NCI-H2171 (cell line): ENCODE measurements at regions not wholly inside any gene's neighbourhood (a gene's known extent, or its start where the extent isn't known, plus 50 kb on each side); places are given as distances from the start of the nearest gene placed in this dataset.
"Not testable (repeated sequence)": the region's sequence is repeated elsewhere in the genome, so short reads cannot be mapped to it uniquely, and the experiment has no call there.

Experiments
- DNase-seq: peaks from one replicate; lab custom pipeline; 2025; lab: John Stamatoyannopoulos, UW

- no peak for DNase-seq
Measured at GRCh38 chr7:118802726-118803125, 578.2 kb downstream of the ANKRD7 start.

DNA sequence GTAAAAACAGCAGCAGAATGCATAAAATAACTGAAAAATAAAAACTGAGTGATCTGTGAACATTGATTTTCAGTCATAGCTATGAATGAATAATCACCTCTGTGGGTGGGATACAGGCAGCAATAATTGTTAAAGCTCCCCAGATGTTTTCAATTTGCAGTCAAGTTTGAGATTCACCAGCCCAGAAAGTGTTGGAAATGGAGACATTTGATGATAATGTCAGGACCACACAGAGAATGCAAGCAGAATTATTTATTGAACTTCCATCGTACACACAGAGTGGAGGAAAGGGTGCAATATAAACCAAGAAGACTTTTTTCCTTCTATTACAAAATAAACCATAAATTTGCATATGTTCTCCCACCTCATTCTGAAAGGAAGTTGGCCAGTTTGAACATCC, 601.7 kb downstream of the ANKRD7 start:
- DNase-seq, result no peak

DNA sequence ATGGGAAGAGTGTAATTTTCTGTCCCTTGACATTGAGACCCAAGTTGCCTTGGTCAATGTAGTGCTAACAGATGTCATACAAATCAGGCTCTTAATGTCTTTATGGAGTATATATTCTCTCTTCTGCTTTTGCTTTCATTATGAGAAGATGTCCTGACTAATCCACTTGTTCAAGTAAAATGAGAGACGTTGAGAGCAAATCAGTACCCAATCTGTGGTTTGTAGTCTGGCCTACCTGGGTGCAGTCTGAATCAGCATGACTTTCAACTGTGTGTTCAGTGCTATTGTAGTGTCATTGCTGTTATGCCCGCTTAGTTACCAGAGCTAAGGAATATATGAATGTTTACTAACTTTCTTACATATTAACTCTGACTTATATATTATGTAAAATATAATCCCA, 612.4 kb downstream of the ANKRD7 start:
- no peak for DNase-seq

GRCh38 chr7:118839515-118839914, 615.0 kb downstream of the ANKRD7 start:
- DNase-seq, result peak; percentile 1

- DNase-seq, result no peak
Measured at GRCh38 chr7:118843456-118843855, 619.0 kb downstream of the ANKRD7 start.

- no peak for DNase-seq
Measured at GRCh38 chr7:118844748-118845147, 620.2 kb downstream of the ANKRD7 start.

DNA sequence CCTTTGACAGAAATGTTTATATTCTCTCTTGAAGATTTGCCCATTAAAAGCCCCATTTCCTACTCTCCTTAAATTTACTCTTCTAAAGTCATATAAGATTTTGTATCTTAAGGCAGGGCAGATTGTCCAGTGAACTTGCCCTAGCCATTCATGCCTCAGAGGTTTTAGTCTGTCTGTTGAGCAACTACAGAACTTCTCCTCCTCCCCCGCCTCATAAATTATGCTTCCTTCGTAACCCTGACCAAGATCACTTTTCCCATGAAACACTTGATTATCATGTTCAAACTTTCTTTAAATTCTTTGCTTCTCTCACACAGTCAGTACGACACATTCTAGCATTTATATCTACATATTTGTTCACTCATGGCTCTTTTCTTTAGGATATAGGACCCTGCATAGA, 621.3 kb downstream of the ANKRD7 start:
- no peak for DNase-seq

- no peak for DNase-seq
Measured at GRCh38 chr7:118846977-118847376, 622.5 kb downstream of the ANKRD7 start.

DNA sequence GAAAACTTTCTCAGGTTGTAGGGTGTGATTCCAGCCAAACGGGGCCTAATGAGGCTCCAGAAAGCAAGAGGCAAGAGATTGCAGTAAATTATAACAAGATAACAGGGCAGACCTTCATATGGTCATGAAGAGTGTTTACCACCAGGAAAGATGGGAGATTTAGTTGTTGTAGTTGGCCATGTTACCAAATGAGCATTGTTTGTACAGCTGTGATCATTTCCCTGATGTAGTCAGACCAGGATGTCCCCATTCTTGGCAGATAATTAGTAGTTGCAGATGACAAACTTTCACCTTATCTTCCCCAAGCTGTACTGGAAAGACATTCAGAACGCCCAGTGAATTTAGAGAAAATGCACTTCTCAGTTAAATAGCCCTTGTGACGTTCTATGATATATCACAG, 630.8 kb downstream of the ANKRD7 start:
- no peak for DNase-seq

- DNase-seq, result no peak
Measured at GRCh38 chr7:118858651-118859149, 634.2 kb downstream of the ANKRD7 start.

- no peak for DNase-seq
Measured at GRCh38 chr7:118861581-118861980, 637.1 kb downstream of the ANKRD7 start.

- DNase-seq, result no peak
Measured at GRCh38 chr7:118862740-118863139, 638.2 kb downstream of the ANKRD7 start.

DNA sequence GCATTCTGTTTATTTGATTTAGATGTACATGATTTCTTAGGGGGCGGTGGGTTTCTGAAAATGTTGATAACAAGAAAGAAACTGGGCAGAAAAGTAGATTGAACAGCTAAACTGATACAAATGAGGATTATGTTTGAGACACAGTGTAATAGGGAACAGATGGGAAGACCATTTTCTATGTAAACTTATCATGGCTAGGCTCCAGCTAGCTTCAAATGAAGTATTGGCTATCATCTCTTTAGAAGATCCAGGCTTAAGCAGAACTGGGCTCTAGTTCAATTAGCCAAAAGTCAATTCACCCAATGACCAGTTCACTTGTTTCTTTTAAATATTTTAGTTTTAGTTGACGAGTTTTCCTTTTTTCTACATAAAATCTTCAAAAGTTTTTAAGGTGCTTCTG, 639.5 kb downstream of the ANKRD7 start:
- no peak for DNase-seq

- DNase-seq, result no peak
Measured at GRCh38 chr7:118867860-118868259, 643.4 kb downstream of the ANKRD7 start.

DNA sequence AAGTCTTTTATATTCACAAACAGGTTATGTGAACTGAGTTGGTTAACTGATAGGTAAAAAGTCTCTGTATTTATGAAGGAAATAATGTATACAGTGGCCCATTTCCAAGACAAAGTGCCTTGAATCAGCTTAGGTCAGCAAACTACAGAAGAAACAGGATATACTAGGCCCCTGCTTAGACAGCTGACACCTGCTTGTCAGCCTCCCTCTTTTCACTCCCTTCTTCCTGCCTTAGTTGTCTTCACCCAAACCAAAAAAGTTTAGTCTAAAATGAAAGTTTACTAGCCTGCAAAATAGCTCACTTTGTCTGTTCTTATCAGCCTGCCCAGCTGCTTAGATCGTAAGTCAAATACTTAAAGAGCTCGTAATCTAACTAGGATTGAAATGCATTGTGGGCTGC, 644.6 kb downstream of the ANKRD7 start:
- not testable (repeated sequence) for DNase-seq

DNA sequence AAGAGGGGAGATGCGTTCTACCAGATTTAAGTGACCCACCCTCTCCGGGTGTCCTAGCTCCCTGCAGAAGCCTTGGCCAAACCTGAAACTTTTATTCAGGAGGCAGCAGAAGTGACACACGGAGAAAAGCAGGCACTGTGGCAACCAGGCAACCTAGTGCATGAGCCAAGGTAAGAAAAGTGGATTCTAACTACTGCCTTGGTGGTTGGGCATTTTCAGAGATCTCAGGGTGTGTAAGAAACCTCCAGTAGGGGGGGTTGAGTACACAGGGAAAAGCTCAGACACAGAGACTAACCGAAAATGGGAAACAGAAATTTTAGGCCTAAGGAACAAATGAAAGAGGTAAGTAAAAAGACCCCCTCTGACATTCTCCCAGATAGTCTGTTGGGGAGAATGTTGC, 645.7 kb downstream of the ANKRD7 start:
- DNase-seq, result no peak

- no peak for DNase-seq
Measured at GRCh38 chr7:118872568-118872967, 648.1 kb downstream of the ANKRD7 start.

GRCh38 chr7:118877187-118877586, 652.7 kb downstream of the ANKRD7 start:
- no peak for DNase-seq

DNA sequence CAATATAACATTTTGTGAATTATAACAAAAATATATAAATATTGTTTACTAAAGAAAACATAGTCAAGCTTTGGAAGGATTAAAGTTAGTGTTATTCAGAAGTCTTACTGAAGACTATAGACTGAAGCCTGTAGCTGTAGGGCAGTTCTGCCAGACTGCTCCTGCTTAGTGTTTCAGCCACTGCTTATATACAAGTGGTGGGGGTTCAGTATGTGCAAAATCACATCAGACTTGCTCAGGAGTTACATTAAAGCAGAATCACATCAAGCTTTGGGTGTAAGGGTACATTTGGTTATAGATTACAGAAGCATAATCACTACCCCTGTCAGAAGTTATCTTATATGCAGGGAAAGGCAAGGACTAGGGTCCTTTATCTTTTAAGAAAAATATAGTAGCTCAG, 653.8 kb downstream of the ANKRD7 start:
- no peak for DNase-seq

DNA sequence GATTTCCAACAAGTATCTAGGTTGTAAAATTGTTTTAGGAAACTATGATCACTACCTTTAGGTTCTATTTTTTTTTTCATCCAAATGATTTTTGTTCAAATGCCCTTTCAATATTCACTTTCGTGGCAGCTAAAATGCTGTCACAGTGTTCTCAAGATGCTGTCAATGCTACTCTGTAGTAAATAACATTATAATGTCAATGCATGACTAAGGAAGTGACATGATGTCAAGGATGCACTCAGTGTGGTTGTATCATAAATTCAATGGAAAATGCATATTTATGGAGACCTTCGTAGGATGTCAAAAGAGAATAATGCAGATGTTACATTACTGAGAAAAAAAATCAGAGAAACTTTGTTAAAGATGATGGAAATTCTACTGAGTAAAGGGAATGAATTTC, 673.8 kb downstream of the ANKRD7 start:
- DNase-seq, result no peak

DNA sequence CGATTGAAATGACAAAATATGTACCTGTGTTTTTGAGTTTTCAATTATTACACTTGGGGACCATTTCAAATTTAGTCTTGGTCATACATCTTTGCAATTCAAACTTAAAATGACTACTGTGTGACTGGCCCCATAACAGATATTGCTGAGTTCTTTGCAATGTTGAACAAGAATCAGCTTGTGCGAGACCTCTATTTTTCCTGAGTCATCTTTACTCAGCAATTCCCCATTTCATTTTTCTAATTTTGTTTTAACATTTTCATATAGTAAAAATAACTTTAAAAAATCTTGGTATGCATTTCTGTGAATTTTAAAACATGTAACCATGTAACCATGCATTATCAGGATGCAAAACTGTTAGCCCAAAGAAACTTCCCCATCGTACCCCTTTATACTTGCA, 678.1 kb downstream of the ANKRD7 start:
- DNase-seq, result no peak

- DNase-seq, result no peak
Measured at GRCh38 chr7:118907911-118908527, 683.5 kb downstream of the ANKRD7 start.

- DNase-seq, result not testable (repeated sequence)
Measured at GRCh38 chr7:118916120-118916519, 691.6 kb downstream of the ANKRD7 start.

GRCh38 chr7:118918556-118918955, 694.1 kb downstream of the ANKRD7 start:
- peak; percentile 8 for DNase-seq
